ENCODE measurements at regions not wholly inside any gene's neighbourhood (a gene's known extent, or its start where the extent isn't known, plus 50 kb on each side); places are given as distances from the start of the nearest gene placed in this dataset.
A peak's percentile ranks its signal among the peaks of the same experiment; 100 is the strongest.

DNA sequence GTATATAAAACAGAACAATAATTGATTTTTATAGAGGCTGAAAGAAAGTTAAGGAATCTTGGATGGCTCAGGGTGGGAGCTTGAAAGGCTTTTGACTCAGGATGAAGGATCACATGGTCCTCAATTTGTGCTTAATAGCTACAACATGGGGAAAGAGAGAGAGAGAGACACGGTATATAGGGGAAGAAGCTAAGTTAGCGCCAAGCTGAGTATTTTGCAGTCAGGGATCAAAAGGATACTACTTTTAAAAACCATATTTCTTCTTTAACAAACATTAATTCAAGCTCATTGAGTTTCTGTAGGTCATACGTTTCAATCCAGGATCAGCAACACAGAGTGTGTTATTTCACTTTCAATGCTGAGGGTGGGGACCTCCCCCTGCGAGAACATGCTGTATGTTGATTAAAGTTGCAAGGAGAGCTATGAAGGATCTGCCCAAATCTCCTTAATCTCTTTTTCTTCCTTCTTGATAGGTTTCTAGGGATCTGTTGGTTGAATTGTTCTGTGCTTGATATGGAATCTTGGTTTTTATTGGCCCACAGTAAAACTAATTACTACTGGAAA, 133.1 kb upstream of the NUDT4 start:
- Histone ChIP-seq H3K79me2 (ENCODE audit: insufficient read depth, low read length) (no peaks in the 10 kb centered on the region), H3K27me3 (ENCODE audit: insufficient read depth, low read length) (no peaks in the 10 kb centered on the region), H3K4me1 (ENCODE audit: insufficient read depth, low read length) (peaks cover 14% of the 10 kb centered on the region), H3K36me3 (ENCODE audit: insufficient read depth, low read length) (no peaks in the 10 kb centered on the region), H3K9me3 (ENCODE audit: low read depth, low read length) (no peaks in the 10 kb centered on the region), H2AFZ (ENCODE audit: low read length) (peak overlapping the region; percentile 72), H4K20me1 (ENCODE audit: insufficient read depth, low read length) (no peaks in the 10 kb centered on the region), H3K4me3 (ENCODE audit: insufficient read depth, low read length) (no peak overlapping the region), H3K27ac (ENCODE audit: low read depth, low read length) (no peak overlapping the region), H3K4me2 (ENCODE audit: insufficient read depth, low read length) (no peak overlapping the region)
- TF ChIP-seq, protein P1, sequence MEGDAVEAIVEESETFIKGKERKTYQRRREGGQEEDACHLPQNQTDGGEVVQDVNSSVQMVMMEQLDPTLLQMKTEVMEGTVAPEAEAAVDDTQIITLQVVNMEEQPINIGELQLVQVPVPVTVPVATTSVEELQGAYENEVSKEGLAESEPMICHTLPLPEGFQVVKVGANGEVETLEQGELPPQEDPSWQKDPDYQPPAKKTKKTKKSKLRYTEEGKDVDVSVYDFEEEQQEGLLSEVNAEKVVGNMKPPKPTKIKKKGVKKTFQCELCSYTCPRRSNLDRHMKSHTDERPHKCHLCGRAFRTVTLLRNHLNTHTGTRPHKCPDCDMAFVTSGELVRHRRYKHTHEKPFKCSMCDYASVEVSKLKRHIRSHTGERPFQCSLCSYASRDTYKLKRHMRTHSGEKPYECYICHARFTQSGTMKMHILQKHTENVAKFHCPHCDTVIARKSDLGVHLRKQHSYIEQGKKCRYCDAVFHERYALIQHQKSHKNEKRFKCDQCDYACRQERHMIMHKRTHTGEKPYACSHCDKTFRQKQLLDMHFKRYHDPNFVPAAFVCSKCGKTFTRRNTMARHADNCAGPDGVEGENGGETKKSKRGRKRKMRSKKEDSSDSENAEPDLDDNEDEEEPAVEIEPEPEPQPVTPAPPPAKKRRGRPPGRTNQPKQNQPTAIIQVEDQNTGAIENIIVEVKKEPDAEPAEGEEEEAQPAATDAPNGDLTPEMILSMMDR (IDR thresholded peaks at IDR 0.05; ENCODE audit: extremely low read depth, low read depth, low read length): no peak
- DNase-seq (ENCODE audit: insufficient read length, low spot score, missing footprints): no peak

DNA sequence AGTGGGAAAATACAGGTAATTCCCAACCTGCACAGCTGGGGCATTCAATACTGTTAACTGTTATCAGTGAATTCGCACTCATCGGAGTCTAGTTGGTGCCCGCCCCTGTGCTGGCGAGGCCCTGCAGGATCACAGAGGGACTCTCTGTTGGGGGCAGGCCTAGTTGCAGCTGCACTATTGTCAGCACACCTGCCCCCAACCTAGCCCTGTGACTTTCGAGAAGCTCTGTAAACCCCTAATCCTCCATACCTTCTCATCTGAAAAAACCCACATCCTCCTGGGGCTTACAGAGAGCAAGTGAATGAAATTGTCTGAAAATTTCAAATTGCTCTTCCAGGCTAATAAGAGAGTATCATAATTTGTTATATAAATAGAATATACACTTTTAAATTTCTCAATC, 132.2 kb upstream of the NUDT4 start:
- H4K20me1 ChIP-seq (ENCODE audit: insufficient read depth, low read length): no peaks in the 10 kb centered on the region
- H3K9me3 ChIP-seq (ENCODE audit: low read depth, low read length): no peaks in the 10 kb centered on the region
- no peak overlapping the region for H3K4me2 ChIP-seq (ENCODE audit: insufficient read depth, low read length)
- no peaks in the 10 kb centered on the region for H3K27me3 ChIP-seq (ENCODE audit: insufficient read depth, low read length)
- no peaks in the 10 kb centered on the region for H3K36me3 ChIP-seq (ENCODE audit: insufficient read depth, low read length)
- H3K4me1 ChIP-seq (ENCODE audit: insufficient read depth, low read length): peaks cover 14% of the 10 kb centered on the region
- TF ChIP-seq, protein P1 (IDR thresholded peaks at IDR 0.05; ENCODE audit: extremely low read depth, low read depth, low read length): no peak
- DNase-seq (ENCODE audit: insufficient read length, low spot score, missing footprints): no peak
- no peak overlapping the region for H3K27ac ChIP-seq (ENCODE audit: low read depth, low read length)
- no peaks in the 10 kb centered on the region for H3K79me2 ChIP-seq (ENCODE audit: insufficient read depth, low read length)
- no peak overlapping the region for H2AFZ ChIP-seq (ENCODE audit: low read length)
- H3K4me3 ChIP-seq (ENCODE audit: insufficient read depth, low read length): no peak overlapping the region

DNA sequence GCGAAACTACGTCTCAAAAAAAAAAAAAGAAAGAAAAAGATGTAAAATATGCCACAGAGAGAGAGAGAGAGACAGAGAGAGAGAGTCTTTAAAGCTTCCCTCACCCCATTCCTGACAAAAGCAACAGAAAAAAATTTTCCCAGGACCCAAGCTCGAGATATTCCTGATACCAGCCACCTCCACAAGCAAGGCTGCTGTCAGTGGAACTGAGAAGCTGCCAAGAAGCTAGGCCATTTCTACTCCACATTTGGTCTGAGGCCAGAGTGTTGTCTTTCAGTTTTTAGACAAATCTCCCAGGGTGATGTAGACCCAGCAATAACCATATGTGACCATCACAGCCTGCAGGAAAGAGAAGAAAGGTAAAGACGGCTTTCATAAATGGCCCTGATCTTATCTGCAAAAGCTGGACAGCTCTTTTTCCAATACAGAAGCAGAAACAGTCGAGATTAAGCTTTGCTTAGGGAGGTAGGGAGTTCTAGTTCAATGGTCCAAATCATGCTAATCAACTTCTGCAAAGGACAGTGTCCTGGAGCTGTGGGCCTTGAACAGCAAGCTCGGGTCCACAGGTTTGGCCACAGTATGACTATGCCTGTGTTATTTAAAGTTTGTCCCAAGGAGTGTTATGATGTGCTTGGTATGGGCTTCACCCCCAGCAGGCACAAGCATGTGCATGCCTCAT, 130.3 kb upstream of the NUDT4 start:
- TF ChIP-seq, protein P1 (IDR thresholded peaks at IDR 0.05; ENCODE audit: extremely low read depth, low read depth, low read length): no peak
- H3K9me3 ChIP-seq (ENCODE audit: low read depth, low read length): no peaks in the 10 kb centered on the region
- H3K4me2 ChIP-seq (ENCODE audit: insufficient read depth, low read length): no peak overlapping the region
- no peak for DNase-seq (ENCODE audit: insufficient read length, low spot score, missing footprints)
- H3K79me2 ChIP-seq (ENCODE audit: insufficient read depth, low read length): no peaks in the 10 kb centered on the region
- H2AFZ ChIP-seq (ENCODE audit: low read length): no peak overlapping the region
- no peaks in the 10 kb centered on the region for H4K20me1 ChIP-seq (ENCODE audit: insufficient read depth, low read length)
- peaks cover 14% of the 10 kb centered on the region for H3K4me1 ChIP-seq (ENCODE audit: insufficient read depth, low read length)
- H3K36me3 ChIP-seq (ENCODE audit: insufficient read depth, low read length): no peaks in the 10 kb centered on the region
- no peak overlapping the region for H3K27ac ChIP-seq (ENCODE audit: low read depth, low read length)
- H3K4me3 ChIP-seq (ENCODE audit: insufficient read depth, low read length): no peak overlapping the region
- H3K27me3 ChIP-seq (ENCODE audit: insufficient read depth, low read length): no peaks in the 10 kb centered on the region

DNA sequence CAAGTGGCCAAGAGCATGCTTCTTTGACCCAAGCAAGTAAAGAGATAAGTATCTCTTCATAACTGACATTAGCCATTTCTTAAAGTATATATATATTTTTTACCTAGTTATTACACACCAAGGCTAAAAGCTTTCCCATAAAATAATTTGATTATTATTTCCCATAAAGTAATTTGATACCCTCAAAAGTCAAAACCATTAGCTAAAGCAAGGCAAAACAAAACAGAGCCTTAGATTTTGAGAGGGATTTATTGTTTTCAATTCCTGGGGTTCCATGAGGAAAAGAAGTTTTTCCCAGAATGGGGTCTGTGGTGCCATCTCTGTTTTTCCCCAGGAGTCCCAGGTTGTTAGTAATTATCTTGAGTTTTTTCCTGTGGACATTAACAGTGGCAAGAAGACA, 125.5 kb upstream of the NUDT4 start:
- DNase-seq (ENCODE audit: insufficient read length, low spot score, missing footprints): no peak
- no peaks in the 10 kb centered on the region for H3K27me3 ChIP-seq (ENCODE audit: insufficient read depth, low read length)
- H3K79me2 ChIP-seq (ENCODE audit: insufficient read depth, low read length): no peaks in the 10 kb centered on the region
- H3K4me1 ChIP-seq (ENCODE audit: insufficient read depth, low read length): peaks cover 17% of the 10 kb centered on the region
- no peak overlapping the region for H3K4me3 ChIP-seq (ENCODE audit: insufficient read depth, low read length)
- TF ChIP-seq, protein P1 (IDR thresholded peaks at IDR 0.05; ENCODE audit: extremely low read depth, low read depth, low read length): no peak
- H3K27ac ChIP-seq (ENCODE audit: low read depth, low read length): no peak overlapping the region
- no peaks in the 10 kb centered on the region for H4K20me1 ChIP-seq (ENCODE audit: insufficient read depth, low read length)
- no peak overlapping the region for H2AFZ ChIP-seq (ENCODE audit: low read length)
- no peaks in the 10 kb centered on the region for H3K36me3 ChIP-seq (ENCODE audit: insufficient read depth, low read length)
- peaks cover 3% of the 10 kb centered on the region for H3K9me3 ChIP-seq (ENCODE audit: low read depth, low read length)
- no peak overlapping the region for H3K4me2 ChIP-seq (ENCODE audit: insufficient read depth, low read length)

All from osteoblast (primary cell).